Stimulated activated CD8-positive, alpha-beta memory T cell treated with anti-CD3 and anti-CD28 coated beads, Interleukin-4, amount 100 ng/mL, for 48 hours (primary cell): ENCODE measurements at regions not wholly inside any gene's neighbourhood (a gene's known extent, or its start where the extent isn't known, plus 50 kb on each side); places are given as distances from the start of the nearest gene placed in this dataset.

Experiments used
- DNase-seq: peaks from one replicate; pipeline ENCODE4 v3.0.0-alpha.2; 2020

DNA sequence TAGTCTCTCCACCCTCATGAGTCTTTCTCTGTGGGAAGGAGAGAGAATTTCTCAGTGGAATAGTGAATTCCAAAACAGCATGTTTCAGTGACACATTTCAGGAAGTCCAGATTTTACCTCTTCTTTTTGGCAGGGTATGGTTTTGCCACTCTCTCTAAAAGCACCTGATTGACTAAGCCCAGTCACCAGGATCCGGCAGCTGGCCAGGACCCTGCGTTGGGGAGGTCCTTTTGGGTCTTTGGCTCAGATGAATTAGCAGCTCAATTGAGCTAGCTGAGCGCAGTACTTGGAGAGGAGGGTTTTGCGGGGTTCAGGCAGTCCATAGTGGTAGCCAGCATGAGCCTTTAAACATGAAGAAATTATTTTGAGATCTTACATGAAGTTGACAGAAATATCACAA lies 548.2 kb downstream of the PDCD6IP start:
- no peak for DNase-seq

DNA sequence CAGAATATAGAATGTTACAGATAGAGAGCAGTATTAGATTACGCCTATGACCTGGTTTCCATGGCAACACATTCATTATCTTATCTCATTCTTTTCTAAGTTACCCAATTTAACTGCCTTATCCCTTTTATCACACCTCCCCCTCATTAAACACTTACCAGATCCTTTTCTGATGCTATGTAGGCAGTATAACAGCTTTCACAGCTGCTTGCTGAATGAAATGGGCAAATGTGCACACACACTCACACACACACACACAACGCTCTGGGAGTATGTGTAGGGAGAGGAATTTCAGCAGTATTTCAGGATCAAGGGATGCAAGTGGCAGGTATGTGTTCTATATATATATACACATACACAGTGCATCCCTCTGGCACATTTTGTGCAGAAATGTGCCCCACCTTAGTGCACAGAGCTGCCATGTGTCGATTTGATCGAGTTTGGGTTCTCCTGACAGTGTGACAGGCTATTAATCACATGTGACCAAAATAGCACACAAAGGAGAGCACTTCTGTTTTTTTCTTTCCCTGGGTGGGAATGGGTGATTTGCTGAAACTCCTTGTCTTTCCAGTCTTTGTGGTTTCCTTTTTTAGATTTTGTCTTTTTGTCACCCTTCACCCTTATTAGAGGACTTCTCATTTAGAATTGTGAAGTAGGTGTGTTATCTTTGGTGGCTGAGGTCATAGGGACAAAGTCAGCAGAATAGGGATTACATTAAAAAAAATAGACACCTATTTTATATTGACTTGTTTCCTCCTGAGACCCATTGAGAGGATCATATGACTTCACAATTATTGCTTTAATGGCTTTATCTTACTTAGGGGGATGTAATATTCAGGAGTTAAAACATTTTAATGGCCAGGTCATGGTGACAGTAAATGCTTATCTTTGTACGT lies 553.7 kb downstream of the PDCD6IP start:
- DNase-seq: no peak

DNA sequence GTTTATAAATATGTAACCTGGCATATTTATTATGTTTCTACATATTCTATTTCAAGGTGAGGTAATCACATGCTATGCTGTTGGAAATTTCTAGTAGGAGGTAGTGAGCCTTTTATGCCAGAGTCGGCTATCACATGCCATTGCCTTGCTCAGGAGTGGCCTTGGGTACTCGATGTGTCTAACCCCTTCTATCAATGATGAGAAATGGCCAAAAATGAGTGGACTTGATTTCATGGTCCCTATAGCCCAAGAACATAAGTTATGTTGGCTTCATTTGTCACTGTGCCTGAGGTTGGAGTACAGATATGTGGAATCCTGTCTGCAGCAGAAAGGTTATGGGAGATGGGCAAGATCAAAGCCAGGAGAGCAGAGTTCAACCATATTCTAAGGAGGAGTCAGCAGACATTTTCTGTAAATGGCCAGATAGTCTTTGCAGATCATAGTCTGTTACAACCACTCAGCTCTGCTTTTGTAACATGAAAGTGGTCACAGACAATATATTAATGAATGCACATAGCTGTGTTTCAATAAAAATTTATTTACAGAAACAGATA lies 554.4 kb downstream of the PDCD6IP start:
- DNase-seq: no peak

DNA sequence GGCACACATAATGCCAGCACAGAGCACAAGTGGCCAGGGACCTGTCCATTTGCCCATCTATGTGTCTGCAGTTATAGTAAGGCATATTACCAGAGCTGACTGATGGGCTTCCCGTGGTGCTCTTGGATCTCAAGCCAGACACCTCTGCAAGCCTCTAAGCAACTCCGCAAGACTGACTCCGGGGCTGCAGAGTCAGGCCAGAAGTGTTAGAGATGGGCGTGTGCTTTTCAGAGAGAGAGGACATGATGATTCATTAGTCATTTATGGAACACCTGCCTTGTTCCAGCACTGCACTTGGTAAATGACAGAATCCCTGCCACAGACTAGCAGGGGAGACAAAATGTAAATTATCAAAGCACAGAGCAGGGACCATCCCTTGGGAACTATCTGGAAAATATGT lies 559.0 kb downstream of the PDCD6IP start:
- DNase-seq: no peak

DNA sequence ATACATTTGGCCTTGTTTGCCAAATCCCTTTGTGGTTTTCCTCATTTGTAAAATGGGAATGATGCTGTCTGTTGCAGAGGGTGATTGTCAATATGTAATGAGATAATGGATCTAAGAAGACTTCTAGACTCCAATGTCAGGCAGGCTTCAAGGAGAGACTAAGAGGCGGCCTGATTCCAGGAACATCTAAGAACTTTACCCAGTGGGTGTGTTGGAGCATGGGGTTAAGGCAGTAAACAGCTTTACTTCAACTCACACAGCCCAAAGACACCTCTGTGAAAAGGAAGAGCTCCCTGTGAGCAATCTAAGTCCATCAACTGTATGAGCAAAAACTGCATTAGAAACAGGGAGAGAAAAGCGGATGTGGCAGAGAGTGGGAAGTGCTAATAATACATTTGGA lies 560.6 kb downstream of the PDCD6IP start:
- DNase-seq: no peak

DNA sequence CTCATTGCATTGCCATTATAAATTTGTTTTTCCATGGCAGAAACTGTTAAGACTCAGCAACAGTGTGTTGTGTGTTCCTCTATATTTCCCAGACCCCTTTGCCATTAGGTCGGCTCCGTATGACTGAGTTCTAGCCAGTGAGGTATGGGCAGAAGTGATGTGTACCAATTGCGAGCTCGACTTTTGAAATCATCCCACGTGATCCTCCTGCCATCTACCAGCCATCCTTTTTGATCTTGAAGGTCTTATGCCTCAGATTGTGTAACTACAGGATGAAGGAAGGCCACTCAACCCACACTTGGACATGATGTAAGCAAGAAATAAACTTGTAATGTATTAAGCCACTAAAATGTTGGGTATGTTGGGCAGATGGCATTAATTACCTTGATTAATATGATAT lies 562.3 kb downstream of the PDCD6IP start:
- no peak for DNase-seq

DNA sequence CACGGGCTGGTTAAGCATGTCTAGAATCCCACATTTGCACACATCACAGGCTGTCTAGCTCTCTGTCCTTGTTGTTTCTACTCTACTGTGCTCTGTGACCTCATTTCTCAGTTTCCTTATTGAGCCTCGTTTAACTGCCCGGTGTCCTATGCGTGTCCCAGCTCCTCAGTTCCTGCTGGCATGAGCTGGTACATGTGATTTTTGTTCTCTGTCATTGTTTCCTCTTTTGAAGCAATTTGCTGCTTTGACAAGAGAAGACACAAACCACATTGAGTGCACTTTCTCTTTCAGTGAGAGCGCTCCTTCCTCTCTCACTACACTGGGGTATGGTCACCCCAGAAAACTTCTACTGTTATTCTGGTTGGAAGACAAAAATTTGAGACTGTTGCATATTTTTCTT lies 563.5 kb downstream of the PDCD6IP start:
- no peak for DNase-seq

DNA sequence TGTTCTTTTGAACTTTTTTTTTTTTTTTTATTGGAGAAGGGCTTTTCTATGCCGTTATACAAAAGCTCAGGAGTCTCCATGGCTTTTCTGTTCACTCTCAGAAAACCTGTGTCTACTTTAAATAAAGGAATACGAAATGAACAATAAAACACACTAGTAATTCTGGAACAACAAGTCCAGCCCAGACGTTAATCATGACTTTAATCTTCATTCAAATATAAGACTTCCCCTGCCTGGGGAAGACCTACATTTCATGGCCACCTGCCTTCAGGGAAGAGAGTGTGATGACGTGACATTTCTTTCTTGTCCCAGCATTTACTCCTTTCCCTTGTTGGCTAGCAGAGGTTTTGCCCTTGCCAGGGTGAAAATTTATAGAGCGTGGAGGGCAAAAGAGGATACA lies 564.5 kb downstream of the PDCD6IP start:
- no peak for DNase-seq

DNA sequence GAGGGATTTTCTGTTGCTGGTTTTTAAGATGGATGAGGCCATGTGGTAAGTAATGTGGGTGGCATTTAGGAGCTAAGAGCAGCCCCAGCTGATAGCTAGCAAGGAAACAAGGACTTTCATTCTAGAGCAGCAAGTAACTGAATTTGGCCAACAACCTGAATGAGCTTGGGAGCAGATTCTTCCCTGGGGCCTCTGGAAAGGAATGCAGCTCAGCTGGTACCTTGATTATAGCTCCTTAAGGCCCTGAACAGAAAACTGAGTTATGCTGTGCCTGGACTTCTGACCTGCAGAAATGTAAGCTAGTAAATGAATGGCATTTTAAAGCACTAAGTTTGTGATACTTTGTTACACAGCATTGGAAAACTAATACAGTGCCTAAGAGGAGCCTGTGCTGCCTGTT lies 565.5 kb downstream of the PDCD6IP start:
- DNase-seq: no peak

DNA sequence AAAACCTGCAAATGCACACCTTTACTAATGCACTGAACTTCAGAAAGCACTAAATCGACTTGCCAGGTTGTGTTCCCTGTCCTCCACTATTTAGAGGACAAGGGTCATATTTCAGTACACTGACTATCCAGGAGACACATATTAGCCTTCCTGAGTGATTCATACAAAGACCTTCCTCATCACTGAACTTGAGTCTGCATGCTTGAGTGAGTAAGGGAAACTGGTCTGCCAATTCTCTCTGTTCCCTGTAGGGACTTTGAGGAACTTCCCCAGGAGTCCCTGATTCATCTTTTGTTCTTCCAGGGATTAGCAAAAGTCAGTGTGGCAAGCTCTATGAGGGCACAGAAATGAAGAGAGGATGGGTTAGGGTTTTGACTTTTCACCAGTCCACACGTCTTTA lies 565.9 kb downstream of the PDCD6IP start:
- DNase-seq: no peak

DNA sequence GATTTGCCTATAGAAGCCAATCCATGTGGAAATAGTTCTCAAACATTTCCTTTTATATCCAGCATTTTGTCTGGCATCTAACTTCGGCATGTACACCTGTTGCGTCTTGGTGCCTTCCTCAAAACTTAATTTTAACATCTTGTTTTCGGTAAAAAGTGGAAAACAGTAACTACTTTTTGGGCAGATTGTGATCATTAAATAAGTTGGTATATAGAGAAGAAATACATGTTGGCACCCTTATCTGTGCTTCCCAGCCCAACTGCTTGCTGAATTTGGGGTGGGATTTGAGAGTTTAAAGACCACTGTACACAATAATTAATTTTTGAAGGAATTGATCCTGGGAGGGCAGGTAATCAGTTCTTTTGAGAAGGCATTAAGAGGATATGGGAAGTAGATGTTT lies 566.8 kb downstream of the PDCD6IP start:
- no peak for DNase-seq

DNA sequence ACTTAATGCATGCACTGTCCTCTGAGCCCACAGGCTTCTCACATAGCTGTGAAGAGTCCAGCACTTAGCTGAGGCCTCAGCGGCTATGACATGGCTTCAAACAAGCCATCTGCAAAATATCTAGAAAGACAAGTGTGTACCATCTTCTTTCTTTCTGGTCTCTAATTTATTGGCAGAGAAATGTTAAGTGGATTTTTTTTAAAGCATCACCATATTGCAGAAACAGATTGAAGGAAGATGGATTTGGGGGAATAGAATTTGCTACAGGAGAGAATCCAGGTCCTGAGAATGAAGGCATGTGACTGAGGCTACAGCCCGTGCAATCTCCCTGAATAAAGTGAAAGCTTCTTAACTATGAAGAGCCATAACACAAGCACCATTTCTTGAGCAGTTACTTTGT lies 567.3 kb downstream of the PDCD6IP start:
- DNase-seq: no peak

DNA sequence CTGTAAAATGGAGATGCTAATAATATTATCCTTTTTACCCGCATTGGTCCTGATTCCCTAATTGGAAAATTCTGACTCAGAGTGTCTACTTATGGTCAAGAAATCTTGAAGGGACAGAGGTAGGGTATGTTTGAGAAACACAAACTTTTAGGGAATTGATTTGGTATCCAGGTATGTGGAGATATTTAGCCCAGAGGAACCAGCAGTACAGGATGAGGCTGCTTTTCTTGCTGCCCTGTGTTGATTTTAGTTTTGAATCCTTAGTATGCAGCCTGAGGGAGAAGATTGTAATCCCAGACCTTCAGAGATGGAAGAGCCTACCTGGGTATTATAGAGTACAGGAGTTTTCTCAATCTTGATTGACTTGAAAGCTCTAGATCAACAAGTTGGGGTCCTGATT lies 569.1 kb downstream of the PDCD6IP start:
- no peak for DNase-seq

DNA sequence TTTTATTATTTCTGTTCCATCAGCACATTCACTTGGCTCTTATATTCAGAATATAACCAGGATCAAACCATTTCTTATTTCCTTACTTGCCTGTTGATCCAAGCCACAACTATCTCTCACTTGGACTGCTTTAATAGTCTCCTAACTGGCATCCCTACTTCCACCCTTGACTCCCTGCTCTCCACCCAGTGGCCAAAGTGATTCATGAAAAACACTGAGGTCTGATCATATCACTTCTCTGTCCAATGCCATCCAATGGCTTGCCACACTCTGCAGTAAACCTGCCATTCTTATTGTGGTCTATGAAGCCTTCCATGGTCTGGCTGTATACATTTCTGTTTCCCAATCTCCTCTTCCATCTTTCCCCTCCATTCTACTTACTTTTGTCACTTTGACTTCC lies 576.1 kb downstream of the PDCD6IP start:
- no peak for DNase-seq

DNA sequence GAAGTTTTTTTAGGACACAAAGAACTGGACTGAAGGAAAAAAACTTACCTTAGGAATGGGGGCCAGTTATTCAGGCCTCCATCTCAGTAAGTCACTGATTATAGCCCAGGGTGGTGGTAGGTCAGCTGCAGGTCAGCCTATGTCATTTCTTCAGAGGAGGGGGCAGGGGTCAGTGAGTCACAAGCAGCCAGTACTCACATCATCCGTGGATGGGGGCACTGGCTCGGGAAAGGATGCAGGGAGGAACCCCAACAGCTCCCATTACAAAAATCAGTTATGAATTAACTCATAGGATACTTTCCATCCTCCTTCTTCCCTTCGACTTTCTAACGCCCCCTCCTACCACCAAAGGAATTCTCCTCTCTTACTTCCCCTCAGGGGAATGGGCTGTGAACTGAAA lies 578.3 kb downstream of the PDCD6IP start:
- DNase-seq: no peak

DNA sequence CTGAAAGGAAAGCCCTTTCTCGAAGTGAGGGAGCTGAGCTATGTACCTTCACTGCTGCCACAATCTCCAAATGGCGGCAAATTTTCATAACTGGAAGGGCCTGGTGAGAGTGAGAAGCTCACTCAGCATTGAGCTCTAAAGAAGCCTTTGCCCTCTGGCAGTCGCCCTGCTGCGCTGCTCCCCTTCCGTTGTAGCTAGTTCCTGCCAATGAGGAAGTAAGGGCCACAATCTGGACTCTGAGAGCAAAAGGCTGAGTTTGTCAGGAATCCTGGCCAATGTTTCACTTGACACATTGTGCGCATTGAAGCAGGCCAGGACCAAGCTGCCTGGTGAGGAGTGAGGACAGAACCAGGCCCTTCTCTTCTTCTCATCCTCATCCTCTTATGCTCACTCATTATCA lies 579.5 kb downstream of the PDCD6IP start:
- DNase-seq: no peak

DNA sequence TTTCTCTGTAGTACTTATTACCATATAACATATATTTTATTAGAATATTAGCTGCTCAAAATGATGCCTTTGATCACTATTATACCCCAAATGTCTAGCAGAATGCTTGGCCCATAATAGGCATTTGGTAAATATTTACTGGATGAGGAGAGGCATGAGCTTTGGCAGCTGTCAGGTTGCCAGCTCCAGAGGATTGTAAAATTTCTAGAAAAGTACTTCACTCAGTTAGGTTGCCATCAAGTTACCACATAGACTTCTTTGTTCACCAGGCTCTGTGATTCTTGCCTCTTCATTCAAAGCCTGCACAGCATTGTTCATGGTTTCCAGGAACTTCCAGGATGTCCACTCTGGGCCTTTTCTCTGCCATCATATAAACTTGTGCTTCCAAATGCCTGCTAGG lies 582.8 kb downstream of the PDCD6IP start:
- DNase-seq: no peak

DNA sequence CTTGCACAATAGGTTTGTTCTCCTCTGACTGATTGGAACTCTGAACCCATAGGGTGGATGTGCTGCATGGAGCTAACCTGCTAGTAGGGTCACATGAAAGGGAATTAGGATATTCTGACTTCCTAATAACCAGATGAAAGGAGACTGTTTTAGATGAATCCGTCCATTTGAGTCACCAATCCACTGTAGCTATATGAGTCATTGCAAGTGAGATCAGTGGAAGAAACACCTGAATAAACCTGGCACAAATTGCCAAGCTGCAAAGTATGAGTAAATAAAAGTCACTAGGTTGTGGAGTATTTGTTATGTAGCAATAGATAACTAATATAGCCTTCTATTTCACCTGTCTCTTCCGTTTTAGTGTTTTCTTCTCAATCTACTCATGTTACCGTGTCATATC lies 584.4 kb downstream of the PDCD6IP start:
- no peak for DNase-seq

DNA sequence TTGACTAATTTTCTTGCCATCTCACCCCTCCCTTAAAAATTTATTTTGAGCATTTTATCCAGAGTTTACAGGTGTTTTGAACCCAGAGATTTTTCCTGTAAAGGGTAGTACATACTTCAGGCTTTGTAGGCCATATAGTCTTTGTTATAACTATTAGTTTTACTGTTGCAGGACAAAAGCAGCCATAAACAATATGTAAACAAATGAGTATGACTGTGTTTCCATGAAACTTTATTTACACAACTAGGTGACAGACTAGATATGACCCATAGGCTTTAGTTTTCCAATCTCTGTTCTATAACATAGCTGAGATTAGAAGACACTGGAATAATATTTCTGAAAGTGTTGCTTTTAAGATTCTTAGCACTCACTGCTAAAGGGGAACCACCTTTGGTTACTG lies 587.9 kb downstream of the PDCD6IP start:
- no peak for DNase-seq

DNA sequence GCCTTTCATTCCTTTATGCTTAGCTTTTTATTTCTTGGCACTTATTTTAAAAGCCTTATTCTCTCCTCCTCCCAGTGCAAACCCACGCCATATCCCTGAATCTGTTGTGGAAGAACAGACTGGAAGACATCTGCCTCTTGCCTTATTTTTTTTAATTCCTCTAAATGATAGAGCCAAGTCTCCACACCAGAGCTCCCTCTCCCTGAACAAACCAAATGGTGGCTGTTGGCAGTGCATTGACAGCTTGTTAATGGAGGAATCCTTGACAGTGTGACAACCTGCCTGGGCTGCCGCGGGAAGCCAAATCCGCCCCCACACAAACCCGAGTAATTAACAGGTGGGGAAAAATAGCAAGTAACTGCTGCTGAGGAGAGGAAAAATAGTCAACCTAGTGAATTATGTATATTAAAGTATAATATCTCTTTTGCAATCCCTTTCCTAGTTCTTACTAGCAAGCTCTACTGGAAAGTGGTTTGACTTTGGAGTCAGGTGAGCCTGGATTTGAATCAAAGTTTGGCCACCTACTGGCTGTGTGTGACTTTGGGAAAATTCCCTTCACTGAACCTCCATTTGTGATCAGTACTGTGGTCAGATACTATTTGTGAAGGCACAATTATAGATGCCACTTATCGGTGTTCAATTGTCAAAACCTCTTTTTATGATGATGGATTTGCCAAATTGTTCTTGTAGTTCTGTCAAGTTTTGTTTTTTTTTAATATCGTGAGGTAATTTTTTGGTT lies 589.6 kb downstream of the PDCD6IP start:
- no peak for DNase-seq

DNA sequence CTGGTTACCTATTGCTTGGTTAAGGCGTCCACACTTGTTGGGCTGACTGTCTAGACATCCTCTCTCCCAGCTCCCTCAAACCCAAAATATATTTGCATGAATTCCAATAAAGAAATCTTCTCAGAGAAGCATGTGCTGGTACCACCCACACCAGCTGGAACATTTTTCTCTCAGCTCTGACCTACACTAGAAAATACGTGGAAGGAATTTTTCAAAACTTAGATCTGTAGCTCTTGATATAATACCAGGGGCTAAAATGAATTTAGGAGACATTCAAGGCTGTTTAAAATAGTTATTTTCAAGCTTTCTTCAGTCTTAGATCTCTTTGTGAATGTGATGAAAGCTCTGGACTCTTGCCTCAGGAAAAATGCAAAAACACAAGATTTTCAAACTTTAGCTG lies 590.4 kb downstream of the PDCD6IP start:
- DNase-seq: no peak

DNA sequence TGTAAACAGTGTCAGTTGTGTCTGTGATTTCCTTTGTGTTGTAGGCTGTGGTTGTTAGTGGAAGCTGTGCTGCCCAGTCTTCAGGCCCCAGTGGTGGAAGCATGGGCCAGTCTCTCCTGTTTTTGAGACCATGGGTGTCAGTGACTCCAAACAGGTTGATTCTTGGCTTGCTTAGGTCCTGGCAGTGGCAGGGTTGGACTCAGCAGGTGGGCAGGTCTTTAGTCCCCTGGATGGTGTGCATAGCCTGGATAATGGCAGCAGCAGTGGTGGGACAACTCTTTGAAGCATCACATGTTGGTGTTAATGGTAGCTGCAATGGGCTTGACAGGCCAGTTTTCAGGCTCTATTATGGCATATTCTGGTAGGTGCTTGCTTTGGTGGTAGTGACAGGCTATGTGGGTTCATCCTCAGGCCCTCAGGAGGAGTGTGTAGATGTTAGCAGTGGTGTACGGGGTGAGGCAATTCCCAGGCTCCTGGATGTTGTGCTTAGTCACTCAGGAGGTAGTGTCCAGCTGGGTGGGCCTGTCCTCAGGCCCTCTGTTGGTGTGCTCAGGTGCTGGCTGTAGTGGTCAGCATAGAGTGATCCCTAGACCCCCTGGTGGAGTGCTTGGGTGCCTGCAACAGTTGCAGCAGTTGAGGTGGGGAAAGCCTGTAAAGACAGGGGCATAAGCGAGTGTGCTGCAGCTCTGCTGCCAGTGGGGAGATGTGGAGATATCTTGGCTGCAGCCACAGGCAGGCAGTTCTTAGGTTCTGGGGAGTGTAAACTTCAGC lies 596.7 kb downstream of the PDCD6IP start:
- DNase-seq: no peak

DNA sequence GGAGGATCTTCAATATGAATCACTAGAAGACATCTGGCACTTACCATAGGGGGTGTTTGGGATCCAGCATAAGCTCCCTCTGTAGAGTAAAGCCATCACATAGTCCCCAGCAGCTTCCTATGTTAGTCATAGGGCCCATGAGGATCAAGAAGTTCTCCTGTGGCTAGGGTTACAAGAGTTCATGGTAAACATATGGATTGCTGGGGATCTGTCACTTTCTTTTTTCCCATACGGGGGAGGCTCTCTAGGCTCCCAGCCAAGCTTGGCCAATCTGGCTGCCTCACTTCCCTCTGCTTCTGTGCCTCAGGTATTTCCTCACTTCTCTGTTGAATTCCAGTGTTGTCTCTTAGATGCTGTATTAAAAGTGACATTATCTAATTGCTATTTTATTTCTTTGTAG lies 597.9 kb downstream of the PDCD6IP start:
- no peak for DNase-seq
